ENCODE measurements at regions not wholly inside any gene's neighbourhood (a gene's known extent, or its start where the extent isn't known, plus 50 kb on each side); places are given as distances from the start of the nearest gene placed in this dataset.

DNA sequence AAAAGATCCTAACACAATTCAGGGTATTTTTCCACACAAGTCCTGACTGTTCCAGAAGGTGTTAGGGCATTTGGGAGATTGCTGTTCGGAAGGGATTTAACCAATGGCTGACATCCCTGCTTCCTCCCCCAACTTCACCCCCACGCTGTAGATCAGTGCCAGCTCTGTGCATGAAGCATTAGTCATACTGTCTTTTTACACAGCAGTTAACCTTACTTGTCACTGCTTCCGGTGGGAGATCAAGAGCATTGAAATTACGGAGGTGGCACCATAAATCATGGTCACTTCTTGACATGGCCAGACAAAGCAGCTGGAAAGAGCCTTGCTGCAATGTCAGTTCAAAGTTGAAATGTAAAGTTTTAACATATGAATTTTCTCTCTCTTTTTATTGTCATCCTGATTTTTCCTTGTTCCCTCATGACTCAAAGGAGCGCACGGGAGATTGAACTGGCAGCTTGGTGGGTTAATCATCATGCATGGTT lies 70.2 kb downstream of the HRH4 start:
- TF ChIP-seq, protein P1, sequence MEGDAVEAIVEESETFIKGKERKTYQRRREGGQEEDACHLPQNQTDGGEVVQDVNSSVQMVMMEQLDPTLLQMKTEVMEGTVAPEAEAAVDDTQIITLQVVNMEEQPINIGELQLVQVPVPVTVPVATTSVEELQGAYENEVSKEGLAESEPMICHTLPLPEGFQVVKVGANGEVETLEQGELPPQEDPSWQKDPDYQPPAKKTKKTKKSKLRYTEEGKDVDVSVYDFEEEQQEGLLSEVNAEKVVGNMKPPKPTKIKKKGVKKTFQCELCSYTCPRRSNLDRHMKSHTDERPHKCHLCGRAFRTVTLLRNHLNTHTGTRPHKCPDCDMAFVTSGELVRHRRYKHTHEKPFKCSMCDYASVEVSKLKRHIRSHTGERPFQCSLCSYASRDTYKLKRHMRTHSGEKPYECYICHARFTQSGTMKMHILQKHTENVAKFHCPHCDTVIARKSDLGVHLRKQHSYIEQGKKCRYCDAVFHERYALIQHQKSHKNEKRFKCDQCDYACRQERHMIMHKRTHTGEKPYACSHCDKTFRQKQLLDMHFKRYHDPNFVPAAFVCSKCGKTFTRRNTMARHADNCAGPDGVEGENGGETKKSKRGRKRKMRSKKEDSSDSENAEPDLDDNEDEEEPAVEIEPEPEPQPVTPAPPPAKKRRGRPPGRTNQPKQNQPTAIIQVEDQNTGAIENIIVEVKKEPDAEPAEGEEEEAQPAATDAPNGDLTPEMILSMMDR (IDR thresholded peaks at IDR 0.05; ENCODE audit: insufficient read depth, low read length, poor library complexity, severe bottlenecking): no peak
- TF ChIP-seq EZH2phosphoT487 (conservative IDR thresholded peaks at IDR 0.05; ENCODE audit: low read length): no peak
